HEK293 (cell line): ENCODE measurements at regions not wholly inside any gene's neighbourhood (a gene's known extent, or its start where the extent isn't known, plus 50 kb on each side); places are given as distances from the start of the nearest gene placed in this dataset.
"Not testable (repeated sequence)": the region's sequence is repeated elsewhere in the genome, so short reads cannot be mapped to it uniquely, and the experiment has no call there.

Experiments
- ZBTB7A ChIP-seq: fragments of 450-650 bp; formaldehyde crosslinking; IDR thresholded peaks from 2 replicates; pipeline ENCODE4 v1.5.1; 2016; ENCODE audit warnings: low read depth, missing biosample characterization, missing genetic modification characterization
- ZNF830 ChIP-seq: fragments of 450-650 bp; IDR thresholded peaks from 2 replicates; pipeline ENCODE4 v1.5.0; 2018; ENCODE audit warnings: missing biosample characterization, missing genetic modification characterization, low read depth, mild to moderate bottlenecking, moderate library complexity

DNA sequence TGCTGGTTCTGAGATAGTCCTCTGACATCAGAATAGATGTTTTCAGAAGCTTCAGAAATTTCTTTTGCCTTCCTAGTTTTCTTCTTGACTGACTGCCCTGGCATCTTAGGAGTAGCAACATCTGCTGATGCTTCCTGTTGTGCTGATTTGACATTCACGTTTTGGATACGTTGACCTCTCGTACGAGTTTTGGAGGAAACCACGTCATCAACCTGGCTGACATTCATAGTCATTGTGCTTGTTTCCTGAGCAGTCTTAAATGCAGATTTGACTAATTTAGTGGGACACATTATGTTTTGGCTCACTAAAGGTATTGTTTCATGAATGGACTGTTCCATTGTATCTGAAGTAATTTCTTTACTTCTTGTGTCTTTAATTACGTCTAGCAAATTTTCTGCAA lies 86.2 kb downstream of the TBR1 start:
- TF ChIP-seq ZBTB7A (tag by site-specific recombination); ZNF830: not testable (repeated sequence)
